Choroid plexus epithelial cell (primary cell): ENCODE measurements at regions not wholly inside any gene's neighbourhood (a gene's known extent, or its start where the extent isn't known, plus 50 kb on each side); places are given as distances from the start of the nearest gene placed in this dataset.
"Not testable (repeated sequence)": the region's sequence is repeated elsewhere in the genome, so short reads cannot be mapped to it uniquely, and the experiment has no call there.

ENCODE experiments used
- DNase-seq: peaks from one replicate; pipeline ENCODE4 v3.0.0-alpha.2; 2010; ENCODE audit warnings: low read depth
- H3K4me3 ChIP-seq: 2 replicates; pipeline ENCODE4 v1.5.1; 2011; ENCODE audit warnings: low read depth, mild to moderate bottlenecking, control low read depth, low read length, moderate library complexity
- CTCF ChIP-seq: conservative IDR thresholded peaks from 2 replicates; pipeline ENCODE4 v1.5.1; 2011; ENCODE audit warnings: low read depth, mild to moderate bottlenecking, control low read depth, inconsistent platforms, low read length, moderate library complexity

GRCh38 chr7:103244865-103245264 lies 52.4 kb upstream of the PMPCB start:
- H3K4me3 ChIP-seq, DNase-seq: not testable (repeated sequence)

- no peak overlapping the region for H3K4me3 ChIP-seq
- no peak for DNase-seq
- no peak for TF ChIP-seq CTCF
These were observed 56.4 kb upstream of the PMPCB start for GRCh38 chr7:103240806-103241205.

- not testable (repeated sequence) for DNase-seq, H3K4me3 ChIP-seq
These were observed 61.4 kb upstream of the PMPCB start for GRCh38 chr7:103235824-103236223.

- not testable (repeated sequence) for H3K4me3 ChIP-seq, DNase-seq
These were observed 62.4 kb upstream of the PMPCB start for GRCh38 chr7:103234877-103235276.

- not testable (repeated sequence) for H3K4me3 ChIP-seq
These were observed 69.4 kb upstream of the PMPCB start for GRCh38 chr7:103227787-103228186.

GRCh38 chr7:103225798-103226197 lies 71.4 kb upstream of the PMPCB start:
- DNase-seq, H3K4me3 ChIP-seq: not testable (repeated sequence)

More at GRCh38 chr7:103227787-103228186, 69.4 kb upstream of the PMPCB start:
- not testable (repeated sequence) for DNase-seq

GRCh38 chr7:103223065-103223464 lies 74.2 kb upstream of the NAPEPLD start:
- not testable (repeated sequence) for DNase-seq, H3K4me3 ChIP-seq

- peak; percentile 5 for DNase-seq
- not testable (repeated sequence) for H3K4me3 ChIP-seq
These were observed 62.1 kb upstream of the NAPEPLD start for GRCh38 chr7:103211049-103211448.

GRCh38 chr7:103199191-103199590 lies 50.3 kb upstream of the NAPEPLD start:
- H3K4me3 ChIP-seq = not testable (repeated sequence)
- peak; percentile 12 for DNase-seq
